GM18868 (cell line): ENCODE measurements at regions not wholly inside any gene's neighbourhood (a gene's known extent, or its start where the extent isn't known, plus 50 kb on each side); places are given as distances from the start of the nearest gene placed in this dataset.

Experiments used
- ATAC-seq: cut with Tn5 transposase; IDR thresholded peaks from one replicate; pipeline ENCODE4 v1.9.1; 2021; ENCODE audit warnings: mild to moderate bottlenecking, moderate library complexity; ENCODE audit not compliant: unreplicated experiment

DNA sequence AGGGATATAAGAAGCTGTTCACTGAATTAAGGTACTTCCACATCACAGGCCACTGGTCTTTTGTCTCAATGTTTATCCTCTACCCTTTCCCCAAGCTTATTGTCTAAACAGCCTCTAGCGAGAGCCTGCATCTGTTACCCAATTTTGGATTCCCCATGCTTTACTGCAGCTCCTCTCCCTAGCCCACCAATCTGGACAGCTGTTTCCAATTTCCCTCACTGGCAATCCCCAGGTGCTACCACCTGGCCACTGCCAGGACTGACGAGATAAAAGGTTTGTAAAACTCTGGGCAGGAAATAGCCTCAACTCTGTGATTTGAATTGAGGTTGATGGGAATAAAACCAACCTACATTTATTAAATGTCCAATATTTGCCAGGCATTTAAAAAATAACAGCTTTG lies 58.0 kb upstream of the TEX9 start:
- no peak for ATAC-seq

DNA sequence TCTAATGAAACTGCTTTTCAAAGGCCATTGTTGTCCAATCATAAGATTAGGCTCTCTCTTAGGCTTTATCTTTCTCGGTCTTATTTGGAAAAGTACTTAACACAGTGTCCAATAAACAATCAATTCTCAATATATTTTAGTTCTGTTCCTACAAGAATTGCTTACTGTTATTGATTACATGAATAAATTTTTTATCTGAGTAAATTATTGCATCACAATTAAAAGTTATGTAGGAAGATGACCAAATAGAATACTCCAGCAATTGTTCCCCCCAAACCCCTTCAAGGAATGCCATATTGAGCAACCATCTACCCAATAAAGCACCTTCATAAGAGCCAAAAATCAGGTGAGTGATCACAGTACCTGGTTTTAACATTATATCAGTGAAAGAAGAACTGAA lies 55.0 kb upstream of the RFX7 start:
- ATAC-seq = no peak

DNA sequence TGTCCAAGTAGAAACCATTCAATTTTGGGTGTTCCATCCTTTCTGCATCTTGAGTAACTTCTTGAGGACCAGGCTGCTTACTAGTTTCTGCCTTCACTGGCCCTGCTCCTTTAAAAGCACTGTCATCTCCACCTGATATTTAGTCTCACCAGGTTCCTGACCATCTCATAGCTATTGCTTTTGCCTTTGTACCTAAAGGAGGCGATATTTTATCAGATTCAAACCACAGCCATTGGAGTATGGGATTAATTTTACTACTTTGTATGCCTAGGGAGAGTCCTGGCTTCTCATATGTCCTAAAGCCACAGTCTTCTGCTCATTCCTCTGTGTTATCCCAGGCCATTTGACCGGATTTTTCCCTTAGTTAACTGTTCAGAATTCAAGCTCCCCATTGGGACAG lies 51.8 kb upstream of the RFX7 start:
- ATAC-seq = no peak

DNA sequence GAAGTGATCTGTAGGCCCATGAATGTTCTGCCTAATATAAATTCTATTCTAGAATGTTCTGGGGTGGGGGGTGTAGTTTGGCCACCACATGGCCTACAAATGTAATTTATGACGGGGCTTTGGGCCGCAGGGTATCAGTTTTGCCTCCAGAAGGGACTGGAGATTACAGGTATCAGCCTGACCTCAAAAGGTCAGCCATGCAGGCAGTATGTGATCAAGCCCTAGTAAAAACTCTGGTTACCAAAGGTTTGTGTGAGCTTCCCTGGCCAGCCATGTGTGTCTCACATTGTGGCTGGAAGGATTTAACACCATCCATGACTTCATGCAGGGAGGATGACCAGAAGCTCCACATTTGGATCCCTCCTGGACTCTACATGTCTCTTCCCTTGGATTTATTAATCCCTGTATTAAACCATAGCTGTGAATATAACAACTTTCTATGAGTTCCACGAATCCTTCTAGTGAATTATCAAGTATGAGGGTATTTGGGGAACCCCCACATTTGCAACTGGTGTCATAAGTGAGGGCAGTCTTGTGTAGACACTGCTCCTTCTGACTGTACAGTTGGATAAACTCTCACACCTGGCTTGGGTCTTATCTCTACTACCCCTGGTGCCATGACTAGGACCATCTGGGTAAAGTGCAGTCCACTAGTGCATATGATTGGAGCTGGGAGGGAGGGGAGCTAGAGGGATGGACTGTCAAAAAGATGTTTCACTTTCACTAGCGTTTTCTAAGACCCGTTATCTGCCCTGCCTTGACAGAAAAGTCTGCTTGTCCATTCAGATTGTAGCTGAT lies 50.0 kb upstream of the RFX7 start:
- ATAC-seq = peak; percentile 53
